ENCODE measurements at regions not wholly inside any gene's neighbourhood (a gene's known extent, or its start where the extent isn't known, plus 50 kb on each side); places are given as distances from the start of the nearest gene placed in this dataset.

DNA sequence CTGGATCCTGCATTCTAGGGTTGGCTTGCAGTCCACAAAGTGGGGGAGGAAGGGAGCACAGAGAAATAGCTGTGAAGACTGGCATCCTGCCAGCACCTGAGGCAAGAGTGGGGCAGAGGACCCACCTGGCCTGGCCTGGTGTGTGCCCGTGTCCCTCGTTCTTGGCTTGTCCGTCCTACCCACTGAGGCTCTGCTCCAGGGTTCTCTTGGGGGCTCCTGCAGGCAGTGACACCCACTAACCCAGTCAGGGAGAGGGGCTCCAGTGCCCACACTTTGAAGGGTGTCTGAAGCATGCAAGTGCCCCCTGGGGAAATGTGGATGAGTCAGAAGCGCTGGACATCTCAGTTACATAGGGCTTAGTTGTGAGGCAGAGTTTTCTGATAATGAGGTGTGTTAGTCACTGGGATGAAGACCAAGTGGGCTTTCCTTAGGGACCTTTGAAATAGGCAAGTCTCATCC lies 79.4 kb downstream of the SLC4A3 start:
- in situ Hi-C loops (cut with MboI; ENCODE audit: low pct_ligation_motif_present in 1 of 4, low pct_unique_long_range_greater_than_20kb in 1 of 4, low sequenced_read_pairs in 3 of 4) = no loop called here

DNA sequence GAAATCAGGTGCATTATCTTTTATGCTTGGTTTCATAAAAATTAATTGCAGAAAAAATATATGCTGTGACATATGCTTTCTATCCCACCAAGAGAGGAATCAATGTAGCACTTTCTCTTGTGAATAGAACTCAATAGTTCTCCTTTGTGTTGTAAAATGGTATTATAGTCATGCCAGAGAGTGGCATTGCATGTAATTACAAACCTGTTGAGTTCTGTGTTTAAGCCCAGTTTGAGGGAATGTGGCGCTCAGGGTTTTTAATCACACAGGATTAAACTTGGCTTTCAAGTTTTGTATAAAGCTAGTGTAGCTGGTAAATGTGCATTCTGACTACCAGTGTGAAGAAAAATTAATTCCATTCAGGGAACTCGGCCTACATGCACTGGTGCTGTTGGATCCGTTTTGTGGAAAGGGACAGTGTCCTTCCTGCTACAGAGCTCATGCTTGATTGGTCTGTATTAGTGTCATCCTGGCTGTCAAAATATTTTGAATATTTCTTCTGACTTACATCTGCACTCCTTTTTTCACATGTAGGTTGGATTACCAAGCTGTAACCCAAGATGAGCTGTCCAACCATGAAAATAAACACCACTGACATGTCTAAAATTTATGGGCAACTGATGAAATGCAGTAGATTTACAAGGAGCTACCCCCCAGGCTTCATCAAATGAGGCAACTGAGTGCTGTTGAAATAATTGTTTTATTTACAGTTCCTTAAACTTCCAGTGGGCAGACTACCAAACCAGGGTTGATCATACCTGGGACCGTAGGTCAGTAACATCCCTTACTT lies 80.3 kb downstream of the SLC4A3 start:
- no peak overlapping the region for H3K27ac ChIP-seq
- in situ Hi-C loops (cut with MboI; ENCODE audit: low pct_ligation_motif_present in 1 of 4, low pct_unique_long_range_greater_than_20kb in 1 of 4, low sequenced_read_pairs in 3 of 4) = no loop called here
- WGBS, 2 donors (ENCODE audit: low coverage in 1 of 2) = 75 to 87% methylated on average over 3 to 4 of the region's 4 CpGs
- intact Hi-C loops (cut with DNase I; ENCODE audit: low total_unique reads) = no loop called here
- H3K9me3 ChIP-seq = no peaks in the 10 kb centered on the region
- DNase-seq = no peak
- TF ChIP-seq POLR2A (IDR thresholded peaks at IDR 0.05) (no peak), EP300 (IDR thresholded peaks at IDR 0.05; ENCODE audit: low read depth) (no peak), POLR2AphosphoS5 (IDR thresholded peaks at IDR 0.05) (no peak)
- TF ChIP-seq, protein P1, sequence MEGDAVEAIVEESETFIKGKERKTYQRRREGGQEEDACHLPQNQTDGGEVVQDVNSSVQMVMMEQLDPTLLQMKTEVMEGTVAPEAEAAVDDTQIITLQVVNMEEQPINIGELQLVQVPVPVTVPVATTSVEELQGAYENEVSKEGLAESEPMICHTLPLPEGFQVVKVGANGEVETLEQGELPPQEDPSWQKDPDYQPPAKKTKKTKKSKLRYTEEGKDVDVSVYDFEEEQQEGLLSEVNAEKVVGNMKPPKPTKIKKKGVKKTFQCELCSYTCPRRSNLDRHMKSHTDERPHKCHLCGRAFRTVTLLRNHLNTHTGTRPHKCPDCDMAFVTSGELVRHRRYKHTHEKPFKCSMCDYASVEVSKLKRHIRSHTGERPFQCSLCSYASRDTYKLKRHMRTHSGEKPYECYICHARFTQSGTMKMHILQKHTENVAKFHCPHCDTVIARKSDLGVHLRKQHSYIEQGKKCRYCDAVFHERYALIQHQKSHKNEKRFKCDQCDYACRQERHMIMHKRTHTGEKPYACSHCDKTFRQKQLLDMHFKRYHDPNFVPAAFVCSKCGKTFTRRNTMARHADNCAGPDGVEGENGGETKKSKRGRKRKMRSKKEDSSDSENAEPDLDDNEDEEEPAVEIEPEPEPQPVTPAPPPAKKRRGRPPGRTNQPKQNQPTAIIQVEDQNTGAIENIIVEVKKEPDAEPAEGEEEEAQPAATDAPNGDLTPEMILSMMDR (IDR thresholded peaks at IDR 0.05) = no peak
- peaks cover 3% of the 10 kb centered on the region for H3K27me3 ChIP-seq
- H3K4me1 ChIP-seq = peaks cover 0 to 3% (median 0%) of the 10 kb centered on the region in 4 donors
- no peaks in the 10 kb centered on the region for H3K36me3 ChIP-seq
- H3K4me3 ChIP-seq = no peak overlapping the region

More for the DNA sequence above, 79.4 kb downstream of the SLC4A3 start:
- no peaks in the 10 kb centered on the region for H3K27me3 ChIP-seq
- intact Hi-C loops (cut with DNase I; ENCODE audit: low total_unique reads) = no loop called here
- H3K4me3 ChIP-seq = no peak overlapping the region
- H3K27ac ChIP-seq = no peak overlapping the region
- DNase-seq = no peak
- peaks cover 0 to 12% (median 0%) of the 10 kb centered on the region in 4 donors for H3K4me1 ChIP-seq
- H3K36me3 ChIP-seq = no peaks in the 10 kb centered on the region
- H3K9me3 ChIP-seq = no peaks in the 10 kb centered on the region
- 96% methylated on average over 4 of the region's 4 CpGs; no CpG with 5 or more reads in 1 of the 2 donors for WGBS, 2 donors (ENCODE audit: low coverage in 1 of 2)
- TF ChIP-seq EP300 (IDR thresholded peaks at IDR 0.05; ENCODE audit: low read depth) = no peak

DNA sequence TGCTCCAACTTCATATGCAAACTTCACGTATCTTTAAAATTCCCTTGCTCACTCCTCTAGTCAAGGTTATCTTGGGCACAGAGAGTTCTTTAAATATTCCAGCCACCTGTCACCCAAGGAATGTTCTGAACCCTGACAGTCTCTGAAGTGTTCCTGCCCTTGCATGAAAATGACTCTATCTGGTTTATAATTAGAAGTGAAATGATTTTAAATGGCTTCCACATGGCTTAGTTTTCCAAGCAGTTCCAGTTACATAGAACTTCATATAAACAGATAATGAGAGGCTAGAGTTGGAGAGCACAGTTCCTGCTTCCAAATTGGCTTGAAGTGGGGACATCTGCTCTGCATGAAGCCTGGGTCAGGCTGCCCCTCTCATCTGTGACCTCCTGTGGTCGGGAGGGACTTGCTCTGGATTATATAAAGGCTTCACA lies 81.9 kb downstream of the SLC4A3 start:
- DNase-seq = no peak
- intact Hi-C loops (cut with DNase I; ENCODE audit: low total_unique reads) (no loop called here), in situ Hi-C loops (cut with MboI; ENCODE audit: low pct_ligation_motif_present in 1 of 4, low pct_unique_long_range_greater_than_20kb in 1 of 4, low sequenced_read_pairs in 3 of 4) (no loop called here)
- WGBS, 2 donors (ENCODE audit: low coverage in 1 of 2) = 45% methylated on average over 2 of the region's 2 CpGs; no CpG with 5 or more reads in 1 of the 2 donors
- TF ChIP-seq EP300 (IDR thresholded peaks at IDR 0.05; ENCODE audit: low read depth) (no peak), POLR2A (IDR thresholded peaks at IDR 0.05) (no peak), POLR2AphosphoS5 (IDR thresholded peaks at IDR 0.05) (no peak)
- TF ChIP-seq, protein P1 (IDR thresholded peaks at IDR 0.05) = no peak
- no peak overlapping the region for H3K27ac ChIP-seq
- no peaks in the 10 kb centered on the region for H3K9me3 ChIP-seq
- no peaks in the 10 kb centered on the region for H3K4me1 ChIP-seq
- no peak overlapping the region for H3K4me3 ChIP-seq
- no peaks in the 10 kb centered on the region for H3K36me3 ChIP-seq
- H3K27me3 ChIP-seq = peaks cover 3% of the 10 kb centered on the region

DNA sequence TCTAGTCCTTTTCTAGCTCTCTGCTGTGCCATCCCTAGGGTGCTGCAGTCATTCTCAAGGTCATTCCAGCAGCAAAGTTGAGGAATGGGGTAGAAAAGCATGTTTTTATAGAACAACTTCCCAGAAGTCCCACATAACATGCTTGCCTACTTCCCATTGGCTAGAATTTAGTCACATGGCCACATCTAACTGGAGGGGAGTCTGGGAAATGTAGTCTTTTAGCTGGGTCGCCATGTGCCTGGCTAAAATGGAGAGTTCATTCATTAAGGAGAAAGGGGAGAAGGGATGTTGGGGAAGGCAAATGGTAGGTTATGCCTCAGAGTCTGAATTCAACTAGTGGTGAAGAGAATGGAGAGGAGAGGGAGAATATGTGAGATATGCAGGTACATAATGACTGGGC lies 85.7 kb downstream of the SLC4A3 start:
- Histone ChIP-seq H3K4me1 (no peaks in the 10 kb centered on the region), H3K9me3 (no peaks in the 10 kb centered on the region), H3K4me3 (no peak overlapping the region), H3K27me3 (peaks cover 9% of the 10 kb centered on the region), H3K27ac (no peak overlapping the region), H3K36me3 (no peaks in the 10 kb centered on the region)
- 40 to 88% methylated on average over 1 of the region's 1 CpG for WGBS, 2 donors (ENCODE audit: low coverage in 1 of 2)
- no peak for TF ChIP-seq EP300 (IDR thresholded peaks at IDR 0.05; ENCODE audit: low read depth)
- no peak for TF ChIP-seq POLR2A (IDR thresholded peaks at IDR 0.05)
- TF ChIP-seq, protein P1 (IDR thresholded peaks at IDR 0.05) = no peak
- TF ChIP-seq POLR2AphosphoS5 (IDR thresholded peaks at IDR 0.05) = no peak
- DNase-seq = no peak
- in situ Hi-C loops (cut with MboI; ENCODE audit: low pct_ligation_motif_present in 1 of 4, low pct_unique_long_range_greater_than_20kb in 1 of 4, low sequenced_read_pairs in 3 of 4) (no loop called here), intact Hi-C loops (cut with DNase I; ENCODE audit: low total_unique reads) (no loop called here)

Measured in transverse colon (tissue), 4 donors.